ENCODE measurements at regions not wholly inside any gene's neighbourhood (a gene's known extent, or its start where the extent isn't known, plus 50 kb on each side); places are given as distances from the start of the nearest gene placed in this dataset.
"Not testable (repeated sequence)": the region's sequence is repeated elsewhere in the genome, so short reads cannot be mapped to it uniquely, and the experiment has no call there.

DNA sequence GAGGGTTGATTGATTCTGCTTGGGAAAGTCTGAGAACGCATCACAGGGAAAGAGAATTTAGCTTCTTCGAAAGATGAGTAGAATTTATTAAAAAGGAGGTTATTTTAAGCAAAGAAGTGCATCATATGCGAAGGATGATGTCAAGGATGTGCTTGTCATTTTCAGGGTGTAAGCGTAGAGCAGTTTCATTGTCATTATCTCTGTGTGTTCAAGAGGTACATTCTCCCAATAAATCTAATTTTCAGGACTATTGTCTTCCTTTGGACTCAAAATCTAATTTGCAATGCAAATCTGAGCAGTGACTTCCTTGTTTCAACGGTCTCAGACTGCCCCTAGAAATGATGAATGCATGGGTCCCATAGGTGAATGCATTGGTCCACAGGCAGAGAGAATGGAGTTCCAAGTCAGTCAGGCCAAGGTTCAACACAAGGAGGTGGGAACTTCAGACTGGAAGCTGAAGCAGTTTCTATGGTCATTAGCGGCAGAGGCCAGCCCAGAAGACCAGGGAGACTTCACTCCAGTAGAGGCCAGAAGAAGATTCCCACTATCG lies 99.8 kb downstream of the CDC42EP3 start:
- no peak for DNase-seq

- no peak for DNase-seq
Observed at GRCh38 chr2:37573451-37574388, 97.7 kb downstream of the CDC42EP3 start.

- DNase-seq = no peak
Observed at GRCh38 chr2:37575780-37576179, 95.7 kb downstream of the CDC42EP3 start.

DNA sequence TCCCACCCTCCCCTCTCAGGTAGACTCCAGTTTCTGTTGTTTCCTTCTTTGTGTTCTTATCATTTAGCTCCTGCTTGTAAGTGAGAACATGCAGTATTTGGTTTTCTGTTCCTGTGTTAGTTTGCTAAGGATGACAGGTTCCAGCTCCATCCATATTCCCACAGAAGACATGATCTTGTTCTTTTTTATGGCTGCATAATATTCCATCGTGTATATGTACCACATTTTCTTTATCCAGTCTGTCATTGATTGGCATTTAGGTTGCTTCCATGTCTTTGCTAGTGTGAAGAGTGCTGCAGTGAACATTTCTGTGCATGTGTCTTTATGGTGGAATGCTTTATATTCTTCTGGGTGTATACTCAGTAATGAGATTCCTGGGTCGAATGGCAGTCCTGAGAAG lies 95.2 kb downstream of the CDC42EP3 start:
- not testable (repeated sequence) for DNase-seq

GRCh38 chr2:37576831-37577230 lies 94.6 kb downstream of the CDC42EP3 start:
- DNase-seq = no peak

DNA sequence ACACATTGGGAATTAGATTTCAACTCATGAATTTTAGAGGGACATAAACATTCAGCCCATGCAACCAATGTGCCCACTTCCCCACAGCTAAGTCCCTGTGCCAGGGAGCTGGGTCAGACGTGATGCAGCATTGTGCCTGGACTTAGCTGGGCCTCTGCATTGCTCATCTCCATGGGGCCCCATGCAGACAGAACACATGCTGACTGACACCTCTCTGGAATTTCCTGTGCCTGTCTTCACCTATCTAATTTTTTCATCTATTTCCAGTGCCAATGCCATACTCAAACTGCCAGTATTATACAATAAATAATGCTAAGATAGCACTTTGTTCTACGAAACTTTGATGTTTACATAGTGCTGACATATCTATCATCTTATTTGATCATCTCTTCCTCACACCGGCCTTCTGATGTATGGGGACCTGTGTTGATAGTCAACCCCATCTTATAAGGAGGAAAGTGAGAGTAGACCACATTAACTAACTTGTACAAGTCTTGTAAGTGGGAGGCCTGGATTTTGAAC lies 92.2 kb downstream of the CDC42EP3 start:
- no peak for DNase-seq

GRCh38 chr2:37579949-37580348 lies 91.5 kb downstream of the CDC42EP3 start:
- not testable (repeated sequence) for DNase-seq

DNA sequence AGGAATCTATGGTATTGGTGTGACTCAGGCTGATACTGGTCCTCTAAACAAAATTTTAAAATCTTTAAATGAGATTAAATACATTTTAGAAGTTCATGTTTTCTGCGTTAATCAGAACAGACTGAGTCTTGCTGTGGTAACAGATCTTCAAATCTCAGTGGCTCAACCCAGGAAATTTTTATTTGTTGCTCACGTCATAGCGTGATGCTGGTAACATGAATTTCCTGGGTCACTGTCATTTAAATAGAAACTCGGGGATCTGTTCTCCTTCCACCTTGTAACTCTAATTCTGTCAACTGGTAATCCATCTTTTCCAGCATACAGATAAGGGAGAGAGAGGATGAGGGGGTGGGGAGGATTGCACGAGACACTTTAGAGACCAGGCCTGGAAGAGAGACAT lies 90.0 kb downstream of the CDC42EP3 start:
- DNase-seq = no peak

GRCh38 chr2:37582481-37583220 lies 88.8 kb downstream of the CDC42EP3 start:
- peak; percentile 33 for DNase-seq

- no peak for DNase-seq
Observed at GRCh38 chr2:37583402-37583801, 88.0 kb downstream of the CDC42EP3 start.

GRCh38 chr2:37583867-37584266 lies 87.6 kb downstream of the CDC42EP3 start:
- no peak for DNase-seq

- peak; percentile 23 for DNase-seq
Observed at GRCh38 chr2:37585295-37585908, 86.0 kb downstream of the CDC42EP3 start.

GRCh38 chr2:37585982-37586621 lies 85.3 kb downstream of the CDC42EP3 start:
- peak; percentile 81 for DNase-seq

DNA sequence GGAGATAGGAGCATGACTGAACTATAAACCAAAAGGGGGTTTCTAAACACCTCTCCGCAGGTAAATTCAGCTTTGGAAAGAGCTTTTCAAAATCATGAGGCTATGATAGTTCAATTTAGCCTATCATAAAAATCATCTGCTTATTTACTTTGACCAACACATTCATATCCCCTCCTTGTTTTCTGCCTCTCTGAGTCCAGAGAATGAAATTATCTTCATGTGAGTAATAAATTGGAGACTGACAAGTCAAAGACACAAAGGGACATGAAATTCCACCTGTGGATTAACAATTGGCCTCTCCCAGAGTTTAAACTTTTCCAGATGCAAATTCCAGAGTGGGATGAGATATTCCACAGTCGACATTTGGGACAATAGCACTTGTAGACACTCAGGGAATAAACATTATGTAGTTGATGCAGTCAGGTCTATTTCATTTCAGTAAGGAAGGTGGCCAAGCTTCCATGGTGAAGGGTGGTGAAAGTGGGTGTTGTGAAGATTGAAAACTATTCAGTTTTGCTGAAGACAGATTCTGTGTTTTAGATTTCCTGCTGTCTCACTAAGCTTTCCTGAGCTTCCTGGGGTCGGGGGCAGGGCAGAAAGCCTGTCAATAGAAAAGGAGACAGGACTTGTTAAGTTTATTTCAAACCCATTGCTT lies 84.7 kb downstream of the CDC42EP3 start:
- peak; percentile 35 for DNase-seq

- DNase-seq = no peak
Observed at GRCh38 chr2:37587817-37588216, 83.6 kb downstream of the CDC42EP3 start.

- peak; percentile 17 for DNase-seq
Observed at GRCh38 chr2:37588316-37588777, 83.1 kb downstream of the CDC42EP3 start.

GRCh38 chr2:37589298-37589697 lies 82.1 kb downstream of the CDC42EP3 start:
- DNase-seq = no peak

DNA sequence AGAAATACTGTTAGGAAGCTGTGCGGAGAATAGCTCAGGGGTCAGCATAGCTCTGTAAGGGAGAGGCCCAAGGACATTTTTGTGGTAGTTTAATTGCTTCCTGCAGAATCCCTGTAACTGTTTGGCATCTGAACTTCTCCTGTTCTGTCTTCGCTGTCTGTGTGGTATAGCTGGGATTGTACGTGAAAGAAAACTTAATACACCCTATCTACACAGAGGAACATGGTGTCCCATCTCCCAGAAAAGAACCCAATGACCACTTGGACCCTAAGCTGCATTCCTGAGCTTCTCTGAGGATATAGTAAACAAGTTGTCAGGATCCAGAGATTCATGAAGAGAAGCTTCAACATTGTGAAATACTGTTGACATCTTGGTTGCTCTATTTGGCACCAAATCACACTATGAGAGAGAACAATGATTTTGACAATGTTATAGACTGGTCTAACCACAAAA lies 81.3 kb downstream of the CDC42EP3 start:
- DNase-seq = no peak

All from CD4-positive, alpha-beta T cell treated with Interleukin-17A for 4 hours (primary cell).